ENCODE measurements at regions not wholly inside any gene's neighbourhood (a gene's known extent, or its start where the extent isn't known, plus 50 kb on each side); places are given as distances from the start of the nearest gene placed in this dataset.

DNA sequence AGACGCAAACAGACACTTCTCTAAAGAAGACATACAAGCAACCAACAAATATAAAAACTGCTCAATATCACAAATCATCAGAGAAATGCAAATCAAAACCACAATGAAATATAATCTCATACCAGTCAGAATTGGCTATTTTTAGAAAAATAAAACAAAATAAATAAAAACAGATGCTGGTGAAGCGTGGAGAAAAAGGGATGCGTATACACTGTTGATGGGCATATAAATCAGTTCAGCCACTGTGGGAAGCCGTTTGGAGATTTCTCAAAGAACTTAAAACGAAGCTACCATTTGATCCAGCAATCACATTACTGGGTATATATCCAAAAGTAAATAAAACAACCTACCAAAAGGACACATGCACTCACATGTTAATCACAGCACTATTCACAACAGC lies 206.2 kb downstream of the HNMT start:
- POLR2A ChIA-PET: no interaction called here
- no peaks in the 10 kb centered on the region for H3K9me1 ChIP-seq (replicated peaks; ENCODE audit: control insufficient read depth, extremely low read depth, insufficient read depth, low read length)
- TF ChIP-seq, protein P1, sequence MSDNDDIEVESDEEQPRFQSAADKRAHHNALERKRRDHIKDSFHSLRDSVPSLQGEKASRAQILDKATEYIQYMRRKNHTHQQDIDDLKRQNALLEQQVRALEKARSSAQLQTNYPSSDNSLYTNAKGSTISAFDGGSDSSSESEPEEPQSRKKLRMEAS (IDR thresholded peaks at IDR 0.05; ENCODE audit: insufficient read depth, insufficient read length): no peak
- TF ChIP-seq, protein P2, sequence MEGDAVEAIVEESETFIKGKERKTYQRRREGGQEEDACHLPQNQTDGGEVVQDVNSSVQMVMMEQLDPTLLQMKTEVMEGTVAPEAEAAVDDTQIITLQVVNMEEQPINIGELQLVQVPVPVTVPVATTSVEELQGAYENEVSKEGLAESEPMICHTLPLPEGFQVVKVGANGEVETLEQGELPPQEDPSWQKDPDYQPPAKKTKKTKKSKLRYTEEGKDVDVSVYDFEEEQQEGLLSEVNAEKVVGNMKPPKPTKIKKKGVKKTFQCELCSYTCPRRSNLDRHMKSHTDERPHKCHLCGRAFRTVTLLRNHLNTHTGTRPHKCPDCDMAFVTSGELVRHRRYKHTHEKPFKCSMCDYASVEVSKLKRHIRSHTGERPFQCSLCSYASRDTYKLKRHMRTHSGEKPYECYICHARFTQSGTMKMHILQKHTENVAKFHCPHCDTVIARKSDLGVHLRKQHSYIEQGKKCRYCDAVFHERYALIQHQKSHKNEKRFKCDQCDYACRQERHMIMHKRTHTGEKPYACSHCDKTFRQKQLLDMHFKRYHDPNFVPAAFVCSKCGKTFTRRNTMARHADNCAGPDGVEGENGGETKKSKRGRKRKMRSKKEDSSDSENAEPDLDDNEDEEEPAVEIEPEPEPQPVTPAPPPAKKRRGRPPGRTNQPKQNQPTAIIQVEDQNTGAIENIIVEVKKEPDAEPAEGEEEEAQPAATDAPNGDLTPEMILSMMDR (IDR thresholded peaks at IDR 0.05; ENCODE audit: extremely low read depth in 1 of 2, insufficient read depth in 1 of 2, low read depth in 1 of 2, low read length in 2 of 2): no peak
- TF ChIP-seq EZH2 (IDR thresholded peaks at IDR 0.05; ENCODE audit: borderline replicate concordance, low read depth, low read length, severe bottlenecking) (no peak), MYC (IDR thresholded peaks at IDR 0.05; ENCODE audit: low read depth, low read length) (no peak), GATA2 (IDR thresholded peaks at IDR 0.05; ENCODE audit: insufficient read depth, insufficient read length, low read depth, low read length) (no peak), JUN (IDR thresholded peaks at IDR 0.05; ENCODE audit: borderline replicate concordance, insufficient read depth, insufficient read length, low read depth) (no peak), POLR2A (IDR thresholded peaks at IDR 0.05; ENCODE audit: low read depth, low read length) (no peak), FOS (IDR thresholded peaks at IDR 0.05; ENCODE audit: borderline replicate concordance, insufficient read depth, low read length) (no peak), POLR2AphosphoS5 (IDR thresholded peaks at IDR 0.05; ENCODE audit: insufficient read depth, low read depth, low read length) (no peak)
- intact Hi-C loops (cut with micrococcal nuclease): no loop called here
- no peak overlapping the region for H2AFZ ChIP-seq (ENCODE audit: low read depth, low read length)
- FAIRE-seq: no peak
- H3K36me3 ChIP-seq (ENCODE audit: control insufficient read depth in 2 of 2, extremely low read depth in 1 of 2, insufficient read depth in 2 of 2, low read length in 2 of 2): no peaks in the 10 kb centered on the region
- CTCF ChIA-PET: no interaction called here
- H3K4me3 ChIP-seq (replicated peaks in 1 of 3; ENCODE audit: insufficient read depth in 1 of 3, low read depth in 1 of 3, low read length in 3 of 3): no peak overlapping the region
- H3K27me3 ChIP-seq (ENCODE audit: control insufficient read depth in 2 of 2, insufficient read depth in 2 of 2, low read length in 2 of 2): no peaks in the 10 kb centered on the region
- DNase-seq (ENCODE audit: low read depth, low spot score): no peak
- no peaks in the 10 kb centered on the region for H3K4me1 ChIP-seq (ENCODE audit: control insufficient read depth, extremely low read depth, insufficient read depth, low read length)
- dilution Hi-C loops (cut with MboI; ENCODE audit: extremely low pct_ligation_motif_present, low sequenced_read_pairs): no loop called here
- H3K27ac ChIP-seq (ENCODE audit: insufficient read depth, low read depth, low read length): no peak overlapping the region
- no TSS peak for BruUV-seq (replicated peaks)
- H3K9me3 ChIP-seq (replicated peaks; ENCODE audit: control insufficient read depth, insufficient read depth, low read length): no peaks in the 10 kb centered on the region
- H3K9ac ChIP-seq (replicated peaks; ENCODE audit: extremely low read depth, insufficient read depth, low read length): no peak overlapping the region
- H4K20me1 ChIP-seq (replicated peaks; ENCODE audit: control insufficient read depth, extremely low read depth, insufficient read depth, low read length): no peaks in the 10 kb centered on the region
- no peak overlapping the region for H3K4me2 ChIP-seq (ENCODE audit: insufficient read depth, low read length)
- no peaks in the 10 kb centered on the region for H3K79me2 ChIP-seq (ENCODE audit: control insufficient read depth, insufficient read depth, low read length)

All from endothelial cell of umbilical vein (primary cell).